ENCODE measurements at regions not wholly inside any gene's neighbourhood (a gene's known extent, or its start where the extent isn't known, plus 50 kb on each side); places are given as distances from the start of the nearest gene placed in this dataset.

GRCh38 chr1:118366286-118366685 lies 181.3 kb upstream of the SPAG17 start:
- Histone ChIP-seq H3F3A (ENCODE audit: insufficient read depth) (peaks cover 16% of the 10 kb centered on the region; the same call in 1 of the 2 replicates), H3K9ac (no peak overlapping the region), H3K79me2 (ENCODE audit: insufficient read depth) (no peaks in the 10 kb centered on the region), H3K4me1 (ENCODE audit: insufficient read depth) (no peaks in the 10 kb centered on the region), H3K36me3 (ENCODE audit: low read depth) (no peaks in the 10 kb centered on the region), H3K27me3 (replicated peaks; ENCODE audit: insufficient read depth) (no peaks in the 10 kb centered on the region), H3K9me2 (ENCODE audit: insufficient read depth) (no peaks in the 10 kb centered on the region), H3K4me2 (ENCODE audit: unreplicated experiment) (peak overlapping the region; percentile 3), H3K9me3 (ENCODE audit: low read depth) (peaks cover 13% of the 10 kb centered on the region), H2AFZ (no peak overlapping the region), H3K4me3 (no peak overlapping the region), H3K27ac (no peak overlapping the region), H4K20me1 (ENCODE audit: insufficient read depth) (no peaks in the 10 kb centered on the region)
- DNase-seq: peak; percentile 38
- WGBS, 2 experiments (ENCODE audit: low coverage in 1 of 2, low lambda C conversion rate in 2 of 2, missing lambda C conversion rate in 2 of 2): 0% methylated on average over 1 of the region's 1 CpG
- in situ Hi-C loops (cut with MboI): no loop called here
- TF ChIP-seq EZH2 (IDR thresholded peaks at IDR 0.05; ENCODE audit: insufficient read depth, poor library complexity, severe bottlenecking): no peak
- TF ChIP-seq EZH2phosphoT487 (IDR thresholded peaks at IDR 0.05; ENCODE audit: insufficient read depth, low read depth): no peak

GRCh38 chr1:118364882-118365281 lies 179.9 kb upstream of the SPAG17 start:
- no peaks in the 10 kb centered on the region for H4K20me1 ChIP-seq (ENCODE audit: insufficient read depth)
- H3K4me1 ChIP-seq (ENCODE audit: insufficient read depth): peaks cover 11% of the 10 kb centered on the region; the same call in 1 of the 2 replicates
- no peak for TF ChIP-seq EZH2phosphoT487 (IDR thresholded peaks at IDR 0.05; ENCODE audit: insufficient read depth, low read depth)
- no peak for TF ChIP-seq EZH2 (IDR thresholded peaks at IDR 0.05; ENCODE audit: insufficient read depth, poor library complexity, severe bottlenecking)
- WGBS, 2 experiments (ENCODE audit: low coverage in 1 of 2, low lambda C conversion rate in 2 of 2, missing lambda C conversion rate in 2 of 2): 42 to 45% methylated on average over 1 of the region's 1 CpG
- no peaks in the 10 kb centered on the region for H3K9me2 ChIP-seq (ENCODE audit: insufficient read depth)
- H3F3A ChIP-seq (ENCODE audit: insufficient read depth): peaks cover 22% of the 10 kb centered on the region; the same call in 1 of the 2 replicates
- no peak overlapping the region for H3K4me3 ChIP-seq
- no peak overlapping the region for H3K27ac ChIP-seq
- H3K79me2 ChIP-seq (ENCODE audit: insufficient read depth): no peaks in the 10 kb centered on the region
- peaks cover 9% of the 10 kb centered on the region for H3K9me3 ChIP-seq (ENCODE audit: low read depth)
- no peaks in the 10 kb centered on the region for H3K27me3 ChIP-seq (replicated peaks; ENCODE audit: insufficient read depth)
- no peak overlapping the region for H2AFZ ChIP-seq
- H3K4me2 ChIP-seq (ENCODE audit: unreplicated experiment): no peak overlapping the region
- no peaks in the 10 kb centered on the region for H3K36me3 ChIP-seq (ENCODE audit: low read depth)
- no peak for DNase-seq
- H3K9ac ChIP-seq: no peak overlapping the region
- in situ Hi-C loops (cut with MboI): no loop called here

GRCh38 chr1:118363396-118363795 lies 178.4 kb upstream of the SPAG17 start:
- Histone ChIP-seq H3K79me2 (ENCODE audit: insufficient read depth) (no peaks in the 10 kb centered on the region), H3K27ac (no peak overlapping the region), H4K20me1 (ENCODE audit: insufficient read depth) (no peaks in the 10 kb centered on the region), H3K4me1 (ENCODE audit: insufficient read depth) (peaks cover 11% of the 10 kb centered on the region; the same call in 1 of the 2 replicates), H3K9ac (no peak overlapping the region), H3K36me3 (ENCODE audit: low read depth) (no peaks in the 10 kb centered on the region), H3F3A (ENCODE audit: insufficient read depth) (peaks cover 22% of the 10 kb centered on the region; the same call in 1 of the 2 replicates), H3K27me3 (replicated peaks; ENCODE audit: insufficient read depth) (no peaks in the 10 kb centered on the region), H3K4me2 (ENCODE audit: unreplicated experiment) (no peak overlapping the region), H3K4me3 (no peak overlapping the region), H2AFZ (no peak overlapping the region), H3K9me2 (ENCODE audit: insufficient read depth) (no peaks in the 10 kb centered on the region), H3K9me3 (ENCODE audit: low read depth) (peaks cover 9% of the 10 kb centered on the region)
- DNase-seq: no peak
- WGBS, 2 experiments (ENCODE audit: low coverage in 1 of 2, low lambda C conversion rate in 2 of 2, missing lambda C conversion rate in 2 of 2): 15 to 26% methylated on average over 1 of the region's 1 CpG
- TF ChIP-seq EZH2 (IDR thresholded peaks at IDR 0.05; ENCODE audit: insufficient read depth, poor library complexity, severe bottlenecking): no peak
- TF ChIP-seq EZH2phosphoT487 (IDR thresholded peaks at IDR 0.05; ENCODE audit: insufficient read depth, low read depth): no peak
- in situ Hi-C loops (cut with MboI): no loop called here

- no peak for TF ChIP-seq EZH2phosphoT487 (IDR thresholded peaks at IDR 0.05; ENCODE audit: insufficient read depth, low read depth)
- no peak for TF ChIP-seq EZH2 (IDR thresholded peaks at IDR 0.05; ENCODE audit: insufficient read depth, poor library complexity, severe bottlenecking)
These were observed 175.8 kb upstream of the SPAG17 start for GRCh38 chr1:118360817-118361216.

More at GRCh38 chr1:118360817-118361216, 175.8 kb upstream of the SPAG17 start:
- no peak overlapping the region for H3K4me3 ChIP-seq
- peaks cover 12% of the 10 kb centered on the region; the same call in 1 of the 2 replicates for H3F3A ChIP-seq (ENCODE audit: insufficient read depth)
- WGBS, 2 experiments (ENCODE audit: low coverage in 1 of 2, low lambda C conversion rate in 2 of 2, missing lambda C conversion rate in 2 of 2): 67 to 70% methylated on average over 2 of the region's 2 CpGs
- H3K9me3 ChIP-seq (ENCODE audit: low read depth): peaks cover 9% of the 10 kb centered on the region
- peak; percentile 70 for DNase-seq
- in situ Hi-C loops (cut with MboI): no loop called here
- no peaks in the 10 kb centered on the region for H3K79me2 ChIP-seq (ENCODE audit: insufficient read depth)
- H2AFZ ChIP-seq: no peak overlapping the region
- H4K20me1 ChIP-seq (ENCODE audit: insufficient read depth): no peaks in the 10 kb centered on the region
- no peaks in the 10 kb centered on the region for H3K9me2 ChIP-seq (ENCODE audit: insufficient read depth)
- H3K4me2 ChIP-seq (ENCODE audit: unreplicated experiment): peak overlapping the region; percentile 22
- peak overlapping the region; percentile 13; the same call in 1 of the 2 replicates for H3K27ac ChIP-seq
- H3K36me3 ChIP-seq (ENCODE audit: low read depth): no peaks in the 10 kb centered on the region
- H3K4me1 ChIP-seq (ENCODE audit: insufficient read depth): peaks cover 11% of the 10 kb centered on the region; the same call in 1 of the 2 replicates
- no peak overlapping the region for H3K9ac ChIP-seq
- H3K27me3 ChIP-seq (replicated peaks; ENCODE audit: insufficient read depth): no peaks in the 10 kb centered on the region

Measured in GM23248 (cell line).